ENCODE measurements at regions not wholly inside any gene's neighbourhood (a gene's known extent, or its start where the extent isn't known, plus 50 kb on each side); places are given as distances from the start of the nearest gene placed in this dataset.

DNA sequence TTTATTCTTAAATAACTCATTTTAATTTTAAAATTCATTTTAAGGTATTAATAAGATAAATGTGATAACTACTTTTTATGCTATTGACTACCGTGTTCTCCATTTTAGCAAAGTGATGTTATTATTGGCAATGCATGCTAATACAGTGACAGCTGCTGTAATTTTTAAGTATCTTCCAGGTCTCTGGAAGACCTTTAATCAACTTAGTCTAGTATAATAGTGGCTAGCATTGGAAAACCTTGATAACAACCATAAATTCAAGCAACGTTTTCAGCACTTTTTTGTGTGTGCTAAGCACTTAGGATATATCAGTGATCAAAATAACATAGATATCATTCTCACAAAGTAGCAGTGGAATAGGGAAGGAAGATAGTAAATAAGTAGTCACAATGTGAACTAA, 230.9 kb upstream of the MAGI2 start:
- Histone ChIP-seq H3K4me1 (ENCODE audit: control insufficient read depth, insufficient read depth, low read length, unreplicated experiment) (peaks cover 8% of the 10 kb centered on the region), H2AFZ (ENCODE audit: low read length, unreplicated experiment) (no peak overlapping the region)

GRCh38 chr7:79683916-79684315, 230.4 kb upstream of the MAGI2 start:
- H3K36me3 ChIP-seq (ENCODE audit: insufficient read depth, low read length), result no peaks in the 10 kb centered on the region
- no peak overlapping the region for H3K4me3 ChIP-seq (ENCODE audit: low read depth, low read length)
- H2AFZ ChIP-seq (ENCODE audit: low read length, unreplicated experiment), result no peak overlapping the region
- no peaks in the 10 kb centered on the region for H3K27me3 ChIP-seq (ENCODE audit: insufficient read depth, low read length)
- H3K79me2 ChIP-seq (ENCODE audit: control insufficient read depth, insufficient read depth, low read length, unreplicated experiment), result no peaks in the 10 kb centered on the region
- peaks cover 8% of the 10 kb centered on the region for H3K4me1 ChIP-seq (ENCODE audit: control insufficient read depth, insufficient read depth, low read length, unreplicated experiment)
- H3K27ac ChIP-seq (ENCODE audit: low read depth, low read length), result no peak overlapping the region

More for the DNA sequence above, 230.9 kb upstream of the MAGI2 start:
- H3K4me3 ChIP-seq (ENCODE audit: low read depth, low read length), result no peak overlapping the region
- H3K36me3 ChIP-seq (ENCODE audit: insufficient read depth, low read length), result no peaks in the 10 kb centered on the region
- no peaks in the 10 kb centered on the region for H3K79me2 ChIP-seq (ENCODE audit: control insufficient read depth, insufficient read depth, low read length, unreplicated experiment)
- H3K27ac ChIP-seq (ENCODE audit: low read depth, low read length), result no peak overlapping the region
- H3K27me3 ChIP-seq (ENCODE audit: insufficient read depth, low read length), result no peaks in the 10 kb centered on the region

DNA sequence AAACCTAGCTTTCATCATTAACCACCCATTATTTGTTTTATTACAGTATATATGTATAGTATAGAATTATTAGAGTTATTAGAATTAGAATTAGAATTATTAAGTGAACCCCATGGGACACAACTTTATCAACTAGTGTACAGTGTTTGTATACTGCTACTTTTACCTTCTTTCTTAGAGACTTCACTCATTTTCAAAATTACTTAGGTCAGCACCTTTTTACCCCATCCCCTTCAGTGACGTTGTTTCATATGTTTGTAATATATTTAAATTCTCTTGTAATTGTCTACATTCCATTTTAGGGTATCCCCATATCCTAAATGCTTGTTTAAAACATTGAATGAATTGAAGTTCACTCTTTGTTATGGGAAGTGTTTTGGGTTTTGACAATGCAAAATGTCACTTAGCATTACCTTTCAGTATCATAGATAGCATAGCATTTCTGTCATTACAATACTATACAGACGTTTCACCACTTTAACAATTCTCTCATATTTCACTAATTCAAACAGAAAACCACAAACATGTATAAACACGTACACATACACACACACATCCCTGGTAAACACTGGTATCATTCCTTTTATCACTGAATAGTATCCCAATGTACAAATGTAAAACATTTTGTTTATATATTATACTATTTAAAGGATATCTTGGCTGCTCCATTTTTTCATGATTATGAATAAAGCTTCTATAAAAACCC, 229.9 kb upstream of the MAGI2 start:
- Histone ChIP-seq H3K4me1 (ENCODE audit: control insufficient read depth, insufficient read depth, low read length, unreplicated experiment) (peaks cover 8% of the 10 kb centered on the region), H3K27me3 (ENCODE audit: insufficient read depth, low read length) (no peaks in the 10 kb centered on the region), H3K36me3 (ENCODE audit: insufficient read depth, low read length) (no peaks in the 10 kb centered on the region), H3K27ac (ENCODE audit: low read depth, low read length) (no peak overlapping the region), H3K79me2 (ENCODE audit: control insufficient read depth, insufficient read depth, low read length, unreplicated experiment) (no peaks in the 10 kb centered on the region), H2AFZ (ENCODE audit: low read length, unreplicated experiment) (no peak overlapping the region), H3K4me3 (ENCODE audit: low read depth, low read length) (no peak overlapping the region)

- no peak overlapping the region for H2AFZ ChIP-seq (ENCODE audit: low read length, unreplicated experiment)
- no peak overlapping the region for H3K4me3 ChIP-seq (ENCODE audit: low read depth, low read length)
- H3K27me3 ChIP-seq (ENCODE audit: insufficient read depth, low read length), result no peaks in the 10 kb centered on the region
- H3K79me2 ChIP-seq (ENCODE audit: control insufficient read depth, insufficient read depth, low read length, unreplicated experiment), result no peaks in the 10 kb centered on the region
- H3K4me1 ChIP-seq (ENCODE audit: control insufficient read depth, insufficient read depth, low read length, unreplicated experiment), result peaks cover 8% of the 10 kb centered on the region
- H3K27ac ChIP-seq (ENCODE audit: low read depth, low read length), result no peak overlapping the region
- H3K36me3 ChIP-seq (ENCODE audit: insufficient read depth, low read length), result no peaks in the 10 kb centered on the region
Measured at GRCh38 chr7:79681454-79681853, 228.0 kb upstream of the MAGI2 start.

- Histone ChIP-seq H3K79me2 (ENCODE audit: control insufficient read depth, insufficient read depth, low read length, unreplicated experiment) (no peaks in the 10 kb centered on the region), H2AFZ (ENCODE audit: low read length, unreplicated experiment) (no peak overlapping the region), H3K27me3 (ENCODE audit: insufficient read depth, low read length) (no peaks in the 10 kb centered on the region), H3K4me1 (ENCODE audit: control insufficient read depth, insufficient read depth, low read length, unreplicated experiment) (no peaks in the 10 kb centered on the region), H3K36me3 (ENCODE audit: insufficient read depth, low read length) (no peaks in the 10 kb centered on the region), H3K4me3 (ENCODE audit: low read depth, low read length) (no peak overlapping the region), H3K27ac (ENCODE audit: low read depth, low read length) (no peak overlapping the region)
Measured at GRCh38 chr7:79673969-79674368, 220.5 kb upstream of the MAGI2 start.

GRCh38 chr7:79673421-79673820, 220.0 kb upstream of the MAGI2 start:
- no peaks in the 10 kb centered on the region for H3K36me3 ChIP-seq (ENCODE audit: insufficient read depth, low read length)
- no peak overlapping the region for H2AFZ ChIP-seq (ENCODE audit: low read length, unreplicated experiment)
- no peaks in the 10 kb centered on the region for H3K79me2 ChIP-seq (ENCODE audit: control insufficient read depth, insufficient read depth, low read length, unreplicated experiment)
- H3K4me1 ChIP-seq (ENCODE audit: control insufficient read depth, insufficient read depth, low read length, unreplicated experiment), result no peaks in the 10 kb centered on the region
- H3K27ac ChIP-seq (ENCODE audit: low read depth, low read length), result no peak overlapping the region
- no peak overlapping the region for H3K4me3 ChIP-seq (ENCODE audit: low read depth, low read length)
- H3K27me3 ChIP-seq (ENCODE audit: insufficient read depth, low read length), result no peaks in the 10 kb centered on the region

DNA sequence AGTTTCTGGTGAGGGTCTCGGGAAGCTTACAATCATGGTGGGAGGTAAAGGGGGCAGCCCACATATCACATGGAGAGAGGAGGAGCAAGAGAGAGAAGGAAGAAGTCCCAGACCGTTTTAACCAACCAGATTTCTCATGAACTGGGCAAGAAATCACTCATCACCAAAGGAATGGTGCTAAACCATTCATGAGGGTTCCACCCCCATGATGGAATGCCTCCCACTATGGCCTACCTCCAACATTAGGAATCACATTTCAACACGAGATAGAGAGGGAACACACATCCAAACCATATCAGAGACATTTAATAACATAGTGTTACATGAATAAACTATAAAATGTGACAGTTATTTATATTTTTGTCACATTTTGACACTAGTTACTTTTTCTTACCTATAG, 214.8 kb upstream of the MAGI2 start:
- H2AFZ ChIP-seq (ENCODE audit: low read length, unreplicated experiment), result no peak overlapping the region
- H3K27me3 ChIP-seq (ENCODE audit: insufficient read depth, low read length), result no peaks in the 10 kb centered on the region
- no peaks in the 10 kb centered on the region for H3K36me3 ChIP-seq (ENCODE audit: insufficient read depth, low read length)
- H3K4me3 ChIP-seq (ENCODE audit: low read depth, low read length), result no peak overlapping the region
- H3K79me2 ChIP-seq (ENCODE audit: control insufficient read depth, insufficient read depth, low read length, unreplicated experiment), result no peaks in the 10 kb centered on the region
- no peak overlapping the region for H3K27ac ChIP-seq (ENCODE audit: low read depth, low read length)
- H3K4me1 ChIP-seq (ENCODE audit: control insufficient read depth, insufficient read depth, low read length, unreplicated experiment), result no peaks in the 10 kb centered on the region

DNA sequence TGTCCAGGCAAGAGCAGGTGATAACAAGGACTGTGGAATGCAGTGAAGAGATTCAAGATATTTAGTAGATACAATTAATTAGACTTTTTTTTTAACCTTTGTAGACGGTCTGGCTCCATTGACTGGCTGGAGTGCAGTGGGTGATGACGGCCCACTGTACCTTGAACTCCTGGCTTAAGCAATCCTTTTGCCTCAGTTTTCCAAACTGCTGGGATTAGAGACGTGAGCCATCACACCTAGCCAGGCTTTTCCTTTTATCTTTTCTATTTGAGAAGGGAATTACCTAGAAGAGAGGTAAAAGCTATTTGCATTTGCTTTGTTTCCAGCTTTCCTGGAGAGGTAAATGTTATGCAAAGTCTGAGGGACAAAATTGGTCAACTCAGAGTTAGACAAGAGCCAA, 213.0 kb upstream of the MAGI2 start:
- H3K27me3 ChIP-seq (ENCODE audit: insufficient read depth, low read length), result no peaks in the 10 kb centered on the region
- H3K4me3 ChIP-seq (ENCODE audit: low read depth, low read length), result no peak overlapping the region
- H3K36me3 ChIP-seq (ENCODE audit: insufficient read depth, low read length), result no peaks in the 10 kb centered on the region
- no peak overlapping the region for H3K27ac ChIP-seq (ENCODE audit: low read depth, low read length)
- H2AFZ ChIP-seq (ENCODE audit: low read length, unreplicated experiment), result no peak overlapping the region
- H3K4me1 ChIP-seq (ENCODE audit: control insufficient read depth, insufficient read depth, low read length, unreplicated experiment), result no peaks in the 10 kb centered on the region
- H3K79me2 ChIP-seq (ENCODE audit: control insufficient read depth, insufficient read depth, low read length, unreplicated experiment), result no peaks in the 10 kb centered on the region

- no peaks in the 10 kb centered on the region for H3K79me2 ChIP-seq (ENCODE audit: control insufficient read depth, insufficient read depth, low read length, unreplicated experiment)
- H2AFZ ChIP-seq (ENCODE audit: low read length, unreplicated experiment), result no peak overlapping the region
- H3K4me1 ChIP-seq (ENCODE audit: control insufficient read depth, insufficient read depth, low read length, unreplicated experiment), result no peaks in the 10 kb centered on the region
- no peaks in the 10 kb centered on the region for H3K27me3 ChIP-seq (ENCODE audit: insufficient read depth, low read length)
- H3K4me3 ChIP-seq (ENCODE audit: low read depth, low read length), result no peak overlapping the region
- H3K27ac ChIP-seq (ENCODE audit: low read depth, low read length), result no peak overlapping the region
- H3K36me3 ChIP-seq (ENCODE audit: insufficient read depth, low read length), result no peaks in the 10 kb centered on the region
Measured at GRCh38 chr7:79664884-79665676, 211.6 kb upstream of the MAGI2 start.

GRCh38 chr7:79658304-79658703, 204.8 kb upstream of the MAGI2 start:
- Histone ChIP-seq H3K27me3 (ENCODE audit: insufficient read depth, low read length) (no peaks in the 10 kb centered on the region), H2AFZ (ENCODE audit: low read length, unreplicated experiment) (no peak overlapping the region), H3K27ac (ENCODE audit: low read depth, low read length) (no peak overlapping the region), H3K4me3 (ENCODE audit: low read depth, low read length) (no peak overlapping the region), H3K36me3 (ENCODE audit: insufficient read depth, low read length) (no peaks in the 10 kb centered on the region), H3K4me1 (ENCODE audit: control insufficient read depth, insufficient read depth, low read length, unreplicated experiment) (peaks cover 3% of the 10 kb centered on the region), H3K79me2 (ENCODE audit: control insufficient read depth, insufficient read depth, low read length, unreplicated experiment) (no peaks in the 10 kb centered on the region)

DNA sequence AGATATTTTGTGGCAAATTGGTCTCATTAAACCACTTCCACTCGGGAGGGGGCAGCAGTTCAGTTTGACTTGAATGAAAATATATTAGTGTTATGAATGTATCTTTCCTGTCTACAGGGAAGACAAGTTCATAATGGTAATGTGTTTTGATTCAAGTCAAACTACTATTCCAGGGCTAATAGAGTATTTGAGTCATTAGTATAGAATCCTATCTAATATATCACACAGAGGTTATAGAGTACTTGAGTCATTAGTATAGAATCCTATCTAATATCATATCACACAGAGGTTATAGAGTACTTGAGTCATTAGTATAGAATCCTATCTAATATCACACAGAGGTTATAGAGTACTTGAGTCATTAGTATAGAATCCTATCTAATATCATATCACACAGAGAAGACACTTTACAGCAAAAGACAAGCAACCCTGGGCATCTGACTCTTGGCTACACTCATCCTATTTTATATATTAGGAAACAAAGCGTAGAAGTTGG, 199.7 kb upstream of the MAGI2 start:
- H3K27me3 ChIP-seq (ENCODE audit: insufficient read depth, low read length), result no peaks in the 10 kb centered on the region
- H3K36me3 ChIP-seq (ENCODE audit: insufficient read depth, low read length), result no peaks in the 10 kb centered on the region
- H3K27ac ChIP-seq (ENCODE audit: low read depth, low read length), result no peak overlapping the region
- H3K4me1 ChIP-seq (ENCODE audit: control insufficient read depth, insufficient read depth, low read length, unreplicated experiment), result peaks cover 11% of the 10 kb centered on the region
- H2AFZ ChIP-seq (ENCODE audit: low read length, unreplicated experiment), result peak overlapping the region; percentile 23
- H3K79me2 ChIP-seq (ENCODE audit: control insufficient read depth, insufficient read depth, low read length, unreplicated experiment), result no peaks in the 10 kb centered on the region
- no peak overlapping the region for H3K4me3 ChIP-seq (ENCODE audit: low read depth, low read length)

All from ACC112 (cell line).